ENCODE measurements at regions not wholly inside any gene's neighbourhood (a gene's known extent, or its start where the extent isn't known, plus 50 kb on each side); places are given as distances from the start of the nearest gene placed in this dataset.

- TF ChIP-seq, protein P1, sequence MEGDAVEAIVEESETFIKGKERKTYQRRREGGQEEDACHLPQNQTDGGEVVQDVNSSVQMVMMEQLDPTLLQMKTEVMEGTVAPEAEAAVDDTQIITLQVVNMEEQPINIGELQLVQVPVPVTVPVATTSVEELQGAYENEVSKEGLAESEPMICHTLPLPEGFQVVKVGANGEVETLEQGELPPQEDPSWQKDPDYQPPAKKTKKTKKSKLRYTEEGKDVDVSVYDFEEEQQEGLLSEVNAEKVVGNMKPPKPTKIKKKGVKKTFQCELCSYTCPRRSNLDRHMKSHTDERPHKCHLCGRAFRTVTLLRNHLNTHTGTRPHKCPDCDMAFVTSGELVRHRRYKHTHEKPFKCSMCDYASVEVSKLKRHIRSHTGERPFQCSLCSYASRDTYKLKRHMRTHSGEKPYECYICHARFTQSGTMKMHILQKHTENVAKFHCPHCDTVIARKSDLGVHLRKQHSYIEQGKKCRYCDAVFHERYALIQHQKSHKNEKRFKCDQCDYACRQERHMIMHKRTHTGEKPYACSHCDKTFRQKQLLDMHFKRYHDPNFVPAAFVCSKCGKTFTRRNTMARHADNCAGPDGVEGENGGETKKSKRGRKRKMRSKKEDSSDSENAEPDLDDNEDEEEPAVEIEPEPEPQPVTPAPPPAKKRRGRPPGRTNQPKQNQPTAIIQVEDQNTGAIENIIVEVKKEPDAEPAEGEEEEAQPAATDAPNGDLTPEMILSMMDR (IDR thresholded peaks at IDR 0.05; ENCODE audit: low read depth, low read length): no peak
- peak; percentile 92 for TF ChIP-seq EZH2phosphoT487 (IDR thresholded peaks at IDR 0.05; ENCODE audit: low read depth)
Measured at GRCh38 chr20:24842918-24843715, 106.0 kb upstream of the CST7 start.

All from OCI-LY3 (cell line).